Activated T-cell treated with anti-CD3 and anti-CD28 coated beads, Interleukin-2, amount 50 U/mL, for 48 hours (primary cell): ENCODE measurements at regions not wholly inside any gene's neighbourhood (a gene's known extent, or its start where the extent isn't known, plus 50 kb on each side); places are given as distances from the start of the nearest gene placed in this dataset.

Experiments used
- DNase-seq, 2 experiments: peaks; one replicate each; pipeline ENCODE4 v3.0.0-alpha.2; 2020

DNA sequence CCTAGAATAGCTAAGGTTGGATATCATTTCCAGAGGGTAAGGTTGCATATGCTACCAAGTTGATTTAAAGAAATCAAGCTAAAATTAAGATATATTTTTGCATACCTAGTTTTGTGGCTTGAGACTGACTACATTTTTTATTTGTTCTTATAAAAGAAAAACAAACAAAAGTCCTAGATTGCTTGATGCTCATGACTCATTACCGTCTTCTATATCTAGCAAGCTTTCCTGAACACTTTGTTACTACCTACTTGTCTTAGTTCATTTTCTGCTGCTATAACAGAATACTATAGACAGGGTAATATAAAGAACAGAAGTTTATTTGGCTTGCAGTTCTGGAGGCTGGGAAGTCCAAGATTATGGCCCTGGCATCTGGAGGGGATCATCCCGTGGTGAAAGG, 152.1 kb upstream of the THRB start:
- no peak for DNase-seq

DNA sequence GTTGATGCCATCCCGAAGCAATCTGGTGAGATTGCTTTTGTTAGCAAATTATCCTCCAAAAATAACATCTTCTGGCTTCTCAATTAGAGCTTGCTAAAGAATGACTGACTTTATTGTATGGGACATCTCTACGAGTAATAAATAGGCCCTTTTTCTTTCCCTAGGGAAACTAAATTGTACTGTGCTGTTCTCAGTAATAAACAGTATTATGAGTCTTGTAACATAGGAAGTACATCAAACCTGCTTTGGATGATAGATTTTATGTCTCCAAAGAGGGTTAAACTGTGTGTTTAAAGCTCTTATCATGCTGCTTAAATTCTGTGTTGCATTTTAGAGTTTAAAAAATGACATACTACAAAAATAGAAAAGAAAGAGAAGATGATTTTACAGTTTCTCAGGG, 153.4 kb upstream of the THRB start:
- DNase-seq: no peak

DNA sequence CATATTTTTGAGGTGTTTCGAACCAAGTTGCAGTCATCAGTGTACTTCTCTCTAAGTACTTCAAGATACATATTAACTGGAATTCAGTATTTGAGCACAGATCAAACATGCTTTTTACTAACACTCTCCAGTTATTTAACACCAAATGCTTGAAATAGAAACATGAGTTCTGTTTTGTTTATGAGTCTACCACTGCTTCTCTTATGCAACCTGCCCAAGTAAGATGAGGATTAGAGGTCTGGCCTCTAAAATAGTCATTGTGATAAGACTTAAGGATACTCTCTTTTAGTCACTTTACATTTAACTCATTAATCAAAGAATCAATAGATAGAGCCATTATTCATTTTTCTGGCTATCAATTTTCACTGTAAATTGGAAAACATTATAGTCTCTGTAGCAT, 156.2 kb upstream of the THRB start:
- DNase-seq: no peak

DNA sequence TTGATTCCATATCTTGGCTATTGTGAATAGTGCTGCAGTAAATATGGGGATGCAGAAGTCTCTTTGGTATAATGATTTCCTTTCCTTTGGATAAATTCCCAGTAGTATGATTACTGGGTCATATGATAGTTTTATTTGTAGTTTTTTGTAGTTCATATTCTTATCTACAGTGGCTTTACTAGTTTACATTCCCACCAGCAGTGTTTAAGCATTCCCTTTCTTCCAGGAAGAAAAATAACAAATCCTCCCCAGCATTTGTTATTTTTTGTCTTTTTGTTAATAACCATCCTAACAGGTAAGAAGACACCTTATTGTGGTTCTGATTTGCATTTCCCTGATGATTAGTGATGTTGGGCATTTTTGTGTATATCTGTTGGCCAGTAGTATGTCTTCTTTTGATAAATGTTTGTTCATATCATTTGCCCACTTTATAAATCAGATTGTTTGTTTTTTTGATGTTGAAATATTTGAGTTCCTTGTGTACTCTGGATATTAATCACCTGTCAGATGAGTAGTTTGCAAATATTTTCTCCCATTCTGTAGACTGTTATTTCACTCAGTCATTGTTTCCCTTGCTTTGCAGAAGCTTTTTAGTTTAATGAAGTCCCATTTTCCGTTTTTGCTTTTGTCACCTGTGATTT, 163.3 kb upstream of the THRB start:
- DNase-seq: no peak

DNA sequence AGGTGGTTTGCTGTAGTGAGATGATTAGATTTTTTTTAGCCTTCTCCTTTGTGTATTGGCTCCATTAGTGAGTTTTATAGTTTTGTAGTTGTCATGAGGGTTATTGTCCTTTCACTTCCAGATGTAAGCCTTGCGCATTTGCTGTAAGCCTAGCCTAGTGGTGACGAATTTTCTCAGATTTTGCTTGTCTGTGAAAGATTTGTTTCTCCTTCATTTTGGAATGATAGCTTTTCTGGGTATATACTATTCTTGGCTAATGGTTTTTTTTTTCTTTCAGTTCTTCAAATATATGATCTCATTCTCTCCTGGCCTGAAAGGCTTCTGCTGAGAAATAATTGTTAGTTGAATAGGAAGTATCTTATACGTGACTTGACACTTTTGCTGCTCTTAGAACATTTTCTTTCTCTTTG, 166.5 kb upstream of the THRB start:
- DNase-seq: no peak

DNA sequence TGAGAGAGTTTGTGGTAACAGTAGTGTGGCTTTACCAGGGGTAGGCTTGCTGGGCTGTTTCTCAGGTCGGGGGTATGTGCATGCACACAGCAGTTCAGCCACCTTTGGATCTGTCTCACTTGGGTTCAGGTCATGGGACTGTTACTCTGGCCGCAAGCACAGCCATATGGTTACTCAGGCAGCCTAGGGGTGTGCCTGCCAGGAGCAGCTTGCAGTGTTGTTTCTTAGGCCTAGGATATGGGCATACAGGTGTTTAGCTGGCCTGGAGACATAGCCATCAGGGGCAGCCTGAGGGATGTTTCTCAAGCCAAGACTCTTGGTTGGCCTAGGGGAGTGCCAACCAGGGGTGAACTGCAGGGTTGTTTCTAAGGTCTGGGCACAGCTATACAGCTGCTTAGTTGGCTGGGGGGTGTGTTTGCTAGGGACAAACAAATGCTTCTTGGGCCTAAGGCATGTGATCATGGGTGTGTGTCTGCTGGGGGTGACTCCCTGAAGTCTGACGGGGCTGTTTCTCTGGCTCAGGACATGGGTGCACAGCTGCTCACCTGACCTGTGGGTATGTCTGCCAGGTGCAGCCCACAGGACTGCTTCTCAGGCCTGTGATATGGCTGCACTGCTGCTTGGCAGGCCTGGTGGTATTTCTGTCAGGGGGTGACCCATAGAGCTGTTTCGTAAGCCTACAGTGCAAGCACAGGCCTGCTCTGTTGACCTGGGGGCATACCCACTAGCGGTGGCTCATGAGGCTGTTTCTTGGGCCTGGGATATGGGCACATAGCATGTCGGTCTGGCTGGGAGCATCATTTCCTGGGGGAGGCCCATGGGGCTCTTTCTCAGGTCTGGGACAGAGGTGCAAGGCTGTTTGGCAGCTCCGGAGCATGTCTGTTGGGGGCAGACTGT, 168.0 kb upstream of the THRB start:
- DNase-seq: no peak

DNA sequence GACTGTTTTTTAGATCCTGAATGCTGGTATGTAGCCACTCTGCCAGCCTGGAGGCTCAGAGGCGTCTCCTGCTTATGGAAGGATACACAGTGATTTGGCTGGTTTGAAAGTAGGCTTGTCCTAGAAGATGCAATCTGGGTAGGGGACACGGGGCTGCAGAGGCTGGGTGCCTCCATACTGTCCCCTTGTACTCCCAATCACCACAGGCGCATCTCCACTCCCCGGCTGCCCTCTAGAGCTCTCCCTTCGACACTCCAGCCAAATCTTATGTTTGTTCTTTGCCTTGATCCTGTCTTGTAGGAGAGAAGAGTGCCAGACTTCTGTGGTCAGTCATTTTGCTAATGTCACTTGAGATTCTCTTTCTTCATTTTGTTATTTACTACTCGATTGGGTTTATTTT, 168.8 kb upstream of the THRB start:
- DNase-seq: no peak

DNA sequence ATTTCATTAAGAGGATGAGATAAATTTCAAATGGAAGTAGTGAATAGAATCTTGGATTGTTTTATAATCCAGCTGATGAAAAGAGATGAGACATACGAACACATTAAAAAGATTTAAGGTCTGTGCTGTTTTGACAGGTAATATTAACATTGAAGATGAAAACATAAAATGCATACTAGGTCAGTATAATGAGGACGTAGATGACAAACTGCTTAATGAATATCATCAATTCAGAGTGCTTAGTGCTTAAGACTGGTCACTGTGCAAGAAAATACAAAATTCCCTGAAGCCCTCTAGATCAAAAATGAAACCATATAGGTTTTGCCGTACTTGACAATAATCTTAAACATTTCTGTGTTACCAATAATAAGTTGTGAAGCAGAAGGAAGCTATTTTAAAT, 173.4 kb upstream of the THRB start:
- DNase-seq: no peak

DNA sequence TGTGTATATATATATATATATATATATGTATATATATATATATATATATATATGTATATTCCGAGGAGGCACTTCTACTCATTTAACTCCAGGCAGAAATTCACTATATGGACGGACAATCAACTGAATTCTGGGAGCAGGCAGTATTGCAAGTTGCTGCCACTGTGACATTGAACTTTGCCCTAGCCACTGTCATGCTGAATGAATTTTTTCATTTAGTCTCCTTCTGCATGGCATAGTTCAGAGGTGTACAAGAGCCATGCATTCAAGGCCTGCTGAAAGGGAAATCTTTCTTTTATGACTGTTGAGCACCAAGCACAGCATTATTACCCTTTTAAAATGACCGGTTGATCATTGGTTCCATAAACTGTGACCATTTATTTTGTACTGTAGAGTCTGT, 176.2 kb upstream of the THRB start:
- DNase-seq: no peak

DNA sequence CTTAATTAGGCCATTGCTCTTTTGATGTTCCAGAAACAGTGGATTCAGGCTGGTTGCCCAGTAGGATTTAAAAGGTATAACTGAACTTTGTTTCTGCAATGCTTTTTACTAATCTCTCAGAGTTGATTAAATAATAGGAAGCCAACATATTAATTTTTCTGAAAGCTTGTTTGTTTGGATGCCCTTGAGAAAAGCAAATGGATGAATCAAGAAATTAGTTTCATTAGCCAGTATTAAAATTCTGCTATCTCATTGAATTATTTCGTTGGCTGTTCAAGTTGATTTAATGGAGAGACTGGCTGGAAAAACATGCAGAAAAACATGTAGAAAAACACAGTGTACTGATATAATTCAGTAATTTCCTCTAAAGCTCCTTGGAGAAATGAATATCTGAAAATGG, 178.9 kb upstream of the THRB start:
- no peak for DNase-seq

DNA sequence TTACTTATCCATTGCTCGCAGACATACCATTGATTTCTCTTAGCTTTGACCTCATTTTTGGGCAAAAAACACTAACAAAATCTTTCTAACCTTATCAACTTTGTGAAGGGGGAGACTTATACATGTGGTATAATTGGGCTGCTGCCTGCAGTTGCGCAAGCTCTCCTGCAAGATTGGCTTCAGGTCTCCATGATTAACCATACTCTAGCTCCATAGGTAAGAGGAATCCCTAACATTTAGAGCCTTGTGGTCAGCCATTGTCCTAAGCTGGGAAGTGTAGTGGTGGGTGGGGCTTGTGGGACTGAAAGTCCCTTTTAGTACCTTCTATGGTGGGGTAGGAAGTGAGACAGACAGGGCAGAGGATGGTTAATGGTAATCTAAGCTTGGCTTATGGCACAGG, 179.6 kb upstream of the THRB start:
- no peak for DNase-seq

DNA sequence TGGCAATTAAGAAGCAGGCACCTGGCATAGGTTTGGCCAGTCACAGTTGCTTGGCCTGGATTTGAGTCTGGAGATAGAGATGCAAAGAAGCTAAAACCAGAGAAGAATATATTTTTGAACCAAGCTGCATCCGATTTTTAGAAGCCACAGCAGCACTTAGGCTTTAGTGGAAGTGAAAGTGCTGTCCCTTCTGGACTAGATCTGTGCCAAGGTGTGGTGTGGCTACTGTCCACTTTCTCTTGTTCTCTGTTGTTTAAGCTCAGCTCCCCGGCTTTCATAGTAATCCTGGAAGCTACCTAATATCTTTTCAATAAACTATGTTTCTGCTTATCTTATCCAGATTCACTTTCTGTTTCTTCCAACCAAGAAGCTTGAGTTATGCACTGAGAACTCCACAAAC, 183.4 kb upstream of the THRB start:
- DNase-seq: no peak

DNA sequence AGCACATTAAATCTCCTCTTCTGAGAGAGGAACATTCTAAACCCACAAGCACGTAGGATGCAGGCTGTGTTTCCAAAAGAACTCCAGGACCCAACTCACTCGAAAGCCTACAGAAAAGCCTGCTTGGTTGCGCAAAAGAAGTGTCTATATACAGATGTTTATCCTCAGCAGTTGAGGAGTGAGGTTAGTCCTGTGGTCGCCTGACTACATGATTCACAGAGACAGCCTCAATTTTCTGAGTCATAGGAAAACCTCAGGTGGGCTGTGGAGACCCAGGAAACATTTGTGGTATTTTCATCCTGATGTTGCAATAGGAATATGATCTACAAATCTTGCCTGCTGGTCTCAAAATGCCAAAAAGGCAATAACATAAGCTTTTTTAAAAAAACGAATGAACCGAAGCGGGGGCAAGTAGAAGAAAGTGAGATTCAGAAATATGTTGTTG, 183.8 kb upstream of the THRB start:
- DNase-seq: peak; percentile 35 to 38

DNA sequence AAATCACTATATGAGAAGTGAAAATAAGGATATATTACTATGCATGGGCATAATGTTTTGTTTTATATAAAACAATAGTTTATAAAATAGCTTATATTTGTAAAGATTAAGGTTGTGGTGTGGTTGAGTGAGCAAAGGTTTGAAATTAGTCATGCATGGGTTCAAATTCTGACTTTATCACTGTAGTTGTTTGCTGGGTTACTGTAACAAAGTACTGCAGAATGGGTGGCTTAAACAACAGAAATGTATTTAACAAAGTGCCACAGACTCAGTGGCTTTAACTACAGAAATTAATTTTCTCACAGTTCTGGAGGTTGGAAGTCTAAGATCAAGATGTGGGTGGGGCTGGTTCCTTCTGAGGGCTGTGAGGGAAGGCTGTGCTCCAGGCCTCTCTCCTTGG, 184.8 kb upstream of the THRB start:
- DNase-seq: no peak

DNA sequence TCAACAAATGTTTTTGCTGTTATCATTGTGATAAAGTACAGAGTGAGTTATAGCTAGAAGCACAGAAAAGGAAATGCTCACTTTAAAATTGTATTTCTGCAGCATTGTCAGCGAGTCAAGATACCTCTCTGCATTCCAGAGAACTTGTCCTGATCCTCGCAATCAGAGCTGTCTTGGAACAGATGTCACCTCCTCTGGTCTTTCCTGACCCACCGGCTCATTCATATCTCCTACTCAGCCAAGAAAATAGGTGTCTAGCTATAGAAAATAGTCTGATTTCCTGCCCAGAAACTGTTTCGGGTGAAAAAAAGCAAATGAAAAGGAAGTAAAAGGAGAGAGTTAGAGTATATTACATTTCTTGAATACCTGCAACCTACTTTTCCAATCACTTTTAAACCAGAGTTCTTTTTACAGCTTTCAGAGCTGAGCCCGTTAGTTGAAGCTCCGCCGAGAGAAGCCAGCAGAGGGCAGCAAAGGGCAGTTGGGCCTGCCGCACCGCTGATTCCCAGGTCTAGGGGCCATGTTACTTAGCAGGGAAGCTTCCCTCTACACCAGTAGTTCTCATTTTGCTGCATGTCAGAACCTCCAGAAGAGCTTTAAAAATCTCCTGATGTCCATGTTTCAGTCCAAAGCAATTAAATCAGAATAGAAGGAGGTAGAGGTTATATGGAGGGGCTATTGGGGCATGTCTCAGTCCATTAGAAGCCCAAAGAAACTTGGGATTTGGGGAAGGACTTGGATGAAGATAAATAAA, 185.7 kb upstream of the THRB start:
- DNase-seq: peak; percentile 74

DNA sequence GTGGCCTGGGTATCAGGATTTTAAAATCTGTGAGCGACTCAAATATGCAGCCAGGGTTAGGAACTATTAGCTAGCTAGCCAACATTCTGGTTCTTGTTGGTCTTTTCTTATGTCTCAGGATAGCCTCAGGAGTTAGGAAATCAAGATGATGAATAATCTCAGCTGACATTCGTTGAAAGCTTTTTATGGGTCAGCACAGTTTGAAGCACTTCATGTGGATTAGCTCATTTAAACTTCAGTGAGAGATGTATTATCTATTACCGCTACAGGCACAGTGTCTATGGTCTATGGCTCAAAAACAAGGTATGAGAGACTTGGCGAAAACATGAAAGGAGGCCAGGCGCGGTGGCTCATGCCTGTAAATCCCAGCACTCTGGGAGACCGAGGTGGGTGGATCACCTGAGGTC, 187.5 kb upstream of the THRB start:
- DNase-seq: no peak

DNA sequence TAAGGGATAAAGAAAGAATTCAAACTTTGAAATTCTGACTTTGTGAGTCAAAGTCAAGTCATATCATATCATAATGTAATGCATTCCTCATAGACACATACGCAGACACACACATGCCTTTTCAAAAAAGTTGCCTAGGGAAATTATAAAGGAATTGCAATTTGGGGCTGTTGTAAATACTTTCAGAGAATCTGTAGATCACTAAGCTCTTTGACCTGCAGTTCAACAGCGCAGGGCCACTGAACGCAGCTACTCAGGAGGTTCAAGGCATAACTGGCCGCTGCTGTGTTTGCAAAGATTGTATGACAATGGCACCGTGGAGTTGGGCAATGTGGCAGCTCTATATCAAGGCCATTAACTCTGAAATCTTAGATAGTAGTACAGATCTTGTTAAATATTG, 188.4 kb upstream of the THRB start:
- no peak for DNase-seq

DNA sequence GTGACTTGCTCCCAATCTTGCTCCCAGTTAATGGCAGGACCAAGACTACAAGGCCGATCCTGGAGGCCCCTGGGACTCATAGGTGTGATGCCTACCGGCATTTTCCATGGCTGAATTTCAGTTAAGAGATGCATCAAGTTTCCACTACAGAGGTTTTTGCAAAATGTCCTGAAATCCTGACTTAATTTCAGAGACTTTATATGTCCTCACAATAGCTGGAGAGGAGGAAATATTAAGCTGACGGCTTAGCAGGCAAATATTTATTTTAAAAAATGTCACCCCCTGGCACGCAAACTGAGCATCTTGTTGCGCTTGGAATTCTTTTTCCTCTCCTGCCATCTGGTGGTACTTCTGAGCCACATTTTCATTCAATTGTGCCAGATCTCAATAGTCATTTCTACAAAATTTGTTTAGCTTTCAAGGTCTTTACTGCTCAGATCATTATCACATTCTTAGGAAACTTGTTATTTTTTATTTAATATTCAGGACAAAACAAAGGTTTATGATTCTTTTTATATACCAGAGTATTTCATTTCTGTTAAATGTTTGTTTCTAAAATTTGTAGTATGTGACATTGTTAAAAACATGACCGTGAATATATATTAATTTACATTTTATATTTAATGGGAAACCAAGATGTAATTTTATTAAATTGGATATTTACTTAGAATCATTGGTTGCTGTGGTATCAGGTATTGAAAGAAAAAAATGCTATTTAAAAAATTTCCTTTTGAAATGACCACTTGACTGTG, 189.2 kb upstream of the THRB start:
- no peak for DNase-seq

DNA sequence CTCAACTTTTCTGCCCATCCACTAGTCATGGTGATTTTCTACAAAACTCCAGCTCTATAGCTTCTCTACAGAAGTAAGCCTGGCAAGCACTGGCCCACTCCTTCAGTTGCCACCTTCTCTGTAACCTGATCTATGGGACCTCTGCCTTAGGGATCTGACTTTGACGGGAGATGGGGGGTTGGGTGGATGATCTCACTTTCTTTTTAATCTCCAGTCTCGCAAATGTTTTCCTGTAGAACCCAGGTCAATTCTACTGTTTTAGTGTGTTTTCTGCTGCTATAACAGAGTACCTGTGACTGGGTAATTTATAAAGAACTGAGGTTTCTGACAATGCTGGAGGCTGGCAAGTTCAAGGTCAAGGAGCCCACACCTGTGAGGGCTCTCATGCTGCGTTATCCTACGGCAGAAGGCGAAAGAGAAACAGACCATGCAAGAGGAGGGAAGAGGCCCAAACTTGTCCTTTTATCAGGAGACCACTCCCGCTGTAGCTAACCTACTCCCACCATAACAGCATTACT, 189.9 kb upstream of the THRB start:
- DNase-seq: no peak

DNA sequence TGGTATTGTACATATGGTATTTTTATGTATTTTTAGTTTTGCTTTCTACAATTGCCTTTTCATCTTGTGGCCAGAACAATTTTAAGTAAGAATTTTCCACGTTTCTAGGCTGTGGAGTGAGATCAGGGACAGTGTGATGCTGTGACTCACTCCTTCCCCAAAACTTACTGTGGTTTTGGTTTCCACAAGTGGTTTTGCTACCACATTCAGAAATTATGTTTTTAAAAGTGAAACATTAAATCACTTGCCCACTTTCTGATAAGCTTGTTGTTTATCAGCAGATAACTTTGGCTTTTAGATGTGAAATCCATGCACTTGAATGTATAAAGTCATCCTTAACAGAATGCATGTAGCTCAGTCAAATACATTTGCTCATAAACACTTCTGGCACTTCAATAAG, 192.2 kb upstream of the THRB start:
- no peak for DNase-seq

DNA sequence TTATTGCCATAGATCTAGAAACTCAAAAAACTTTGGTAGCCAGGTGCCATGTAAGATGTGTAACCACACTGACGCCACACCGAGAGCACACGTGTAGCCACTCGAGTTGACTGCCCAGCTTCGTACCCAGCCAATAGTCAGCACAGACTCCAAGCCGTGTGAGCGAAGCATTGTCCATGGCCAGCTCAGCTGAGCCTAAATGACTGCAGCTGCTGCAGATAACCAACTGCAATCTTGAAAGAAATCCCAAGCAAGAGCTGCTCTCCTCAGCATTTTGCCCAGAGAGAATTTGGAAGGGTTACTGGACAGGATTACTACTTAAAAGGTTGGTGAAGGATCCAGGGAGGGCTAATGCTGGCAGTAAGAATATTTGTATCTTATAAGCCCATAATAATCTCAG, 193.0 kb upstream of the THRB start:
- no peak for DNase-seq

DNA sequence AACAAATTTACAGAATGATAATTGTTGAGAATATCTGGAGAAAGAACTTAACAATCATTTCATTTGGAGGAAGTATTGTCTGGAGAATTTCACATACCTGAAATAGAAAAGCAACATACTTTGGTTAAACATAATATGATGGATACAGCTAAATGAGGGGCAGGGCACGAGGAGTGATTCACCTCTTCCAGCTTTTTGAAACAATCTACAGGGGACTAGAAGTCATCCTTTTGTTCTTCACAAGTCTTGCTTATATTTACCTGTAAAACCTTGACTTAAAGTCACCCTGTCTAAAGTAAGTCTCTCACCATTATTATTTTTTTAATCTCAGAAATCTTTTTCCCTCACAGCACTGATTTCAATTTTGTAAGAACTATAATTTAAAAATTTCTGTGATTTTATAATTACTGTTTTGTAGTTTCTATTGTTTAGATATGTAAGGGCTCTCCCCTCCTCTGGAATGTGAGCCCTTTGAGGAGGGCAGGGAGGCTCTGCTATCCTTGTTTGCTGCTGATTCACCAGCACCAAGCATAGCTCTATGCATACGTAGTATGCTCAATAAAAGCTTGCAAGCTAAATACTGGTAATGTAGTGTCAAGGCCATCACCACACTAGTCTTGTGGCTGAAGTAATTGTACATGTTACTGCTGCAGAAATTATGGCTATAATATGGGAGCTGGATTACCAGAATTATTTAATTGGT, 193.9 kb upstream of the THRB start:
- no peak for DNase-seq
